Gastroesophageal sphincter (tissue), 3 donors: ENCODE measurements at regions not wholly inside any gene's neighbourhood (a gene's known extent, or its start where the extent isn't known, plus 50 kb on each side); places are given as distances from the start of the nearest gene placed in this dataset.

Source experiments
- POLR2A ChIP-seq, 2 donors: fragments of 450-650 bp; IDR thresholded peaks; one replicate each; pipeline ENCODE4 v1.6.1; 2017; ENCODE audit warnings: antibody characterized with exemption in 2 of 2, mild to moderate bottlenecking in 2 of 2, moderate library complexity in 1 of 2
- TF ChIP-seq, protein P1 (sequence below), 4 experiments: fragments of 200-600 bp in 2 of 4; fragments of 450-650 bp in 2 of 4; sonication (generic) in 1 of 4; IDR thresholded peaks; one replicate each; pipeline ENCODE4 v1.5.1; 2017 to 2019; ENCODE audit warnings: antibody characterized with exemption in 4 of 4, mild to moderate bottlenecking in 2 of 4, moderate library complexity in 2 of 4

DNA sequence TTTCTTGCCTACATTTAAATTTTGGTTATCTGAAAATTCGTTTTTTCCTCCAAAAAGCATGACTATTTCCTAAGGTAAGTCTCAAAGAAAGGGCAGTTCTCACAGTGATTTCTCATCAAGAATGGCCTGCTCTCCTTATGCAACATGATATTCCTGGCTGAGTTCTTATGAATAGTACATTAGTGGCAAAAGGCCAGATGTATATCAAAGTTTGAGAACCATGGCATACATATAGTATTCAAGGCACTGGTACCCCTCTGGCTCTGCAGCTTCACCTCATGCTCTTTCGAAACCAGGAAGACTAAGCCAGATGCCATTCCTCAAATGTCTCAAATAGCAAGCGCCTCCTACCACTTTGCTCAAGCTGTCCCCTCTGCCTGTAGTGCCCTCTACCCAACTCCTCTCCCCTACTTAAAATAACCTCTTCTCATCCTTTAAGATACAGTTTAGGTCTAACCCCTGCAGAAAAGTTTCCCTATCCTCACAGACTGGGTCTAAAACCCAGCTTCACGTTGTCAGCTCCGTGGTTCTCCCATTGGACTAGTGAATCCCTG, 280.3 kb downstream of the HACE1 start:
- TF ChIP-seq, protein P1, sequence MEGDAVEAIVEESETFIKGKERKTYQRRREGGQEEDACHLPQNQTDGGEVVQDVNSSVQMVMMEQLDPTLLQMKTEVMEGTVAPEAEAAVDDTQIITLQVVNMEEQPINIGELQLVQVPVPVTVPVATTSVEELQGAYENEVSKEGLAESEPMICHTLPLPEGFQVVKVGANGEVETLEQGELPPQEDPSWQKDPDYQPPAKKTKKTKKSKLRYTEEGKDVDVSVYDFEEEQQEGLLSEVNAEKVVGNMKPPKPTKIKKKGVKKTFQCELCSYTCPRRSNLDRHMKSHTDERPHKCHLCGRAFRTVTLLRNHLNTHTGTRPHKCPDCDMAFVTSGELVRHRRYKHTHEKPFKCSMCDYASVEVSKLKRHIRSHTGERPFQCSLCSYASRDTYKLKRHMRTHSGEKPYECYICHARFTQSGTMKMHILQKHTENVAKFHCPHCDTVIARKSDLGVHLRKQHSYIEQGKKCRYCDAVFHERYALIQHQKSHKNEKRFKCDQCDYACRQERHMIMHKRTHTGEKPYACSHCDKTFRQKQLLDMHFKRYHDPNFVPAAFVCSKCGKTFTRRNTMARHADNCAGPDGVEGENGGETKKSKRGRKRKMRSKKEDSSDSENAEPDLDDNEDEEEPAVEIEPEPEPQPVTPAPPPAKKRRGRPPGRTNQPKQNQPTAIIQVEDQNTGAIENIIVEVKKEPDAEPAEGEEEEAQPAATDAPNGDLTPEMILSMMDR (IDR thresholded peaks at IDR 0.05): no peak
- no peak for TF ChIP-seq POLR2A (IDR thresholded peaks at IDR 0.05)
